ENCODE measurements at regions not wholly inside any gene's neighbourhood (a gene's known extent, or its start where the extent isn't known, plus 50 kb on each side); places are given as distances from the start of the nearest gene placed in this dataset.
A peak's percentile ranks its signal among the peaks of the same experiment; 100 is the strongest.

- peak; percentile 24; the same call in 1 of the 2 replicates for TF ChIP-seq ATF3 (IDR thresholded peaks at IDR 0.05)
- no peak for TF ChIP-seq ATF3 (CRISPR knock-in tag; conservative IDR thresholded peaks at IDR 0.05)
- TF ChIP-seq ILK (tag; IDR thresholded peaks at IDR 0.05; ENCODE audit: borderline replicate concordance, low read depth) = no peak
Observed at GRCh38 chr16:55000595-55000994, 69.9 kb downstream of the IRX5 start (continued).

- H3K9me3 ChIP-seq (replicated peaks; ENCODE audit: control insufficient read depth, insufficient read depth, low read depth, low read length) = no peaks in the 10 kb centered on the region
- H3K79me2 ChIP-seq (ENCODE audit: control insufficient read depth, insufficient read depth, low read length) = no peaks in the 10 kb centered on the region
- intact Hi-C loops (cut with micrococcal nuclease) (no loop called here), in situ Hi-C loops (cut with MboI) (loop anchor here (25.0 kb wide), 1 partner anchor 1065 kb away; no protein-coding TSS in a partner anchor)
- CTCF ChIA-PET (ENCODE audit: low intra/inter-chr PET ratio) = interaction anchor here (0.6 kb wide), 1 partner anchor 1111 kb away, joined by 4 read pairs; no protein-coding TSS in a partner anchor
- no peak overlapping the region for H2AFZ ChIP-seq (ENCODE audit: low read depth, low read length)
- H3K4me2 ChIP-seq (ENCODE audit: insufficient read depth, low read length) = no peak overlapping the region
- H3K4me3 ChIP-seq = no peak overlapping the region
- H4K20me1 ChIP-seq (replicated peaks; ENCODE audit: control insufficient read depth, insufficient read depth, low read length) = no peaks in the 10 kb centered on the region
- no peaks in the 10 kb centered on the region for H3K9me1 ChIP-seq (ENCODE audit: control insufficient read depth, insufficient read depth, low read length)
- FAIRE-seq (no peak), DNase-seq (ENCODE audit: extremely low read depth in 1 of 4, low spot score in 3 of 4) (no peak), ATAC-seq (no peak)
- H3K27ac ChIP-seq (ENCODE audit: extremely low read depth, low read depth, low read length) = no peak overlapping the region
- POLR2A ChIA-PET = interaction anchor here (0.5 to 1.0 kb wide), 4 partner anchors 8 to 669 kb away, joined by 3 to 4 read pairs (median 3); no protein-coding TSS in a partner anchor
- BruUV-seq (replicated peaks) = no TSS peak
- WGBS (ENCODE audit: insufficient coverage, low coverage, missing lambda C conversion rate) = 0% methylated on average over 1 of the region's 1 CpG
- no peaks in the 10 kb centered on the region for H3K36me3 ChIP-seq (ENCODE audit: control insufficient read depth, insufficient read depth, low read length)
- H3K27me3 ChIP-seq (ENCODE audit: control insufficient read depth in 2 of 2, insufficient read depth in 2 of 2, low read length in 2 of 2) = peaks cover 23 to 44% of the 10 kb centered on the region in 2 experiments
- no peak overlapping the region for H3K9ac ChIP-seq (ENCODE audit: insufficient read depth in 1 of 2, low read depth in 2 of 2, low read length in 2 of 2)
- H3K4me1 ChIP-seq (replicated peaks in 1 of 2; ENCODE audit: control insufficient read depth in 2 of 2, insufficient read depth in 2 of 2, low read length in 2 of 2) = 0 out of 5 replicates have a peak, but pooled peaks cover 0 to 3% of the 10 kb centered on the region in 2 experiments
- TF ChIP-seq ARID1B (IDR thresholded peaks at IDR 0.05) = no peak
- no peak for TF ChIP-seq MGA (IDR thresholded peaks at IDR 0.05)
- no peak for TF ChIP-seq ZNF197 (CRISPR knock-in tag; IDR thresholded peaks at IDR 0.05; ENCODE audit: low read depth)
- no peak for TF ChIP-seq ZEB2 (IDR thresholded peaks at IDR 0.05)
- TF ChIP-seq ZNF57 (CRISPR knock-in tag; IDR thresholded peaks at IDR 0.05) = no peak
- no peak for TF ChIP-seq ZNF217 (CRISPR knock-in tag; IDR thresholded peaks at IDR 0.05)
- no peak for TF ChIP-seq BMI1 (IDR thresholded peaks at IDR 0.05; ENCODE audit: low read length)
Observed at GRCh38 chr16:55001931-55002330, 71.3 kb downstream of the IRX5 start.

Data from K562 (cell line).